Osteocyte (in vitro differentiated cells): ENCODE measurements at regions not wholly inside any gene's neighbourhood (a gene's known extent, or its start where the extent isn't known, plus 50 kb on each side); places are given as distances from the start of the nearest gene placed in this dataset.

Experiments
- DNase-seq: peaks from one replicate; pipeline ENCODE4 v3.0.0; 2021; ENCODE audit warnings: mixed read lengths; ENCODE audit not compliant: unreplicated experiment; ENCODE audit errors: extremely low spot score
- H3K27ac Mint-ChIP-seq: one replicate; pipeline ENCODE4 v1.8.0; 2021; ENCODE audit warnings: mild to moderate bottlenecking, mixed read lengths; ENCODE audit not compliant: unreplicated experiment
- H3K27me3 Mint-ChIP-seq: one replicate; pipeline ENCODE4 v1.8.0; 2021; ENCODE audit warnings: mixed read lengths; ENCODE audit not compliant: unreplicated experiment
- H3K36me3 Mint-ChIP-seq: one replicate; pipeline ENCODE4 v1.8.0; 2021; ENCODE audit warnings: mixed read lengths; ENCODE audit not compliant: unreplicated experiment
- H3K4me1 Mint-ChIP-seq: one replicate; pipeline ENCODE4 v1.8.0; 2021; ENCODE audit warnings: mixed read lengths; ENCODE audit not compliant: unreplicated experiment
- H3K4me3 Mint-ChIP-seq: one replicate; pipeline ENCODE4 v1.8.0; 2021; ENCODE audit warnings: mild to moderate bottlenecking, moderate library complexity, mixed read lengths; ENCODE audit not compliant: unreplicated experiment
- H3K9me3 Mint-ChIP-seq: one replicate; pipeline ENCODE4 v1.8.0; 2021; ENCODE audit warnings: mixed read lengths; ENCODE audit not compliant: unreplicated experiment
- CTCF ChIP-seq: fragments of 200-600 bp; sonication (generic); IDR thresholded peaks from 2 replicates; pipeline ENCODE4 v1.5.0; 2021; ENCODE audit warnings: antibody characterized with exemption, mild to moderate bottlenecking, moderate library complexity

GRCh38 chr3:188972310-188972709 is 199.5 kb upstream of the TPRG1 start:
- Mint-ChIP-seq H3K36me3 (no peaks in the 10 kb centered on the region), H3K27ac (no peak overlapping the region), H3K27me3 (no peaks in the 10 kb centered on the region), H3K9me3 (peaks cover 8% of the 10 kb centered on the region), H3K4me1 (peaks cover 3% of the 10 kb centered on the region), H3K4me3 (no peak overlapping the region)
- DNase-seq: no peak
- TF ChIP-seq CTCF: no peak

DNA sequence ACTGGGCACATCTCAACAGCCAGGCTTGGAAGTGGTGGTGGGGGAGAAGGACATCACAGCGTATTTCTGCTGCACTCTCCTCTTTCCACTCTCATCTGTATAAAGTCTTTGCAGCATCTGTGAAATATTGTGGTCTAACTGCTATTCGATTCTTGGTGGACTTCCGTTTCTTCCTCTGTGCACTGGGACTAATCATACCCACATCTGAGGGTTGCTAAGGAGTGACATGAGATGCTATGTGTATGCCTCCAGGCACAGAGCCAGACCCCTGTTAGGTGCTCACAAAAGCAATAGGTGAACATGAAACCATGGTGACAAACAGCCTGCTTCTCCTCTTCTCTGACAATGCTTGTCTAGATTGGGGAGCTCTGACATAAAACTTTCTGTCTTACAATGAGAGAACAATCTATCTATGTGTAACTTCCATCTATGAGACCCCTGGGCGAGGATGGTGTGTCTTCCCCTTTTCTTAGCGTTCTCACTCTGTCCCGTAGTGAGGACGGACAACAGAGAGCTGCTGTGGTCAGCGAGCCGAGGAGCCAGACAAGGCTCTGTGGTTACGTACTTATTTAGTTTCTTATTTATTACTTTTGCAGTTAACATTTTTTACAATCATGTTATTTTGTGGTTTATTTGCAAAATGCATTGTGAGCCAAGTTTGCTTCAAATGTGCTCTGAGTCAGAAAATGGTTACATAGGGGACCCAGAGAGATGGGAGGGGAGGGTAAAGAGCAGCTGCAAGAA is 196.7 kb upstream of the TPRG1 start:
- H3K4me3 Mint-ChIP-seq: no peak overlapping the region
- no peak for DNase-seq
- H3K36me3 Mint-ChIP-seq: no peaks in the 10 kb centered on the region
- H3K9me3 Mint-ChIP-seq: peaks cover 8% of the 10 kb centered on the region
- TF ChIP-seq CTCF: no peak
- H3K4me1 Mint-ChIP-seq: peaks cover 6% of the 10 kb centered on the region
- no peaks in the 10 kb centered on the region for H3K27me3 Mint-ChIP-seq
- H3K27ac Mint-ChIP-seq: no peak overlapping the region

GRCh38 chr3:188975600-188976314 is 196.0 kb upstream of the TPRG1 start:
- no peak for DNase-seq
- Mint-ChIP-seq H3K9me3 (peaks cover 8% of the 10 kb centered on the region), H3K4me3 (no peak overlapping the region)

GRCh38 chr3:188976407-188976806 is 195.4 kb upstream of the TPRG1 start:
- no peak for DNase-seq
- H3K4me1 Mint-ChIP-seq: peaks cover 6% of the 10 kb centered on the region
- H3K27ac Mint-ChIP-seq: no peak overlapping the region
- TF ChIP-seq CTCF: no peak
- H3K9me3 Mint-ChIP-seq: peaks cover 8% of the 10 kb centered on the region
- no peak overlapping the region for H3K4me3 Mint-ChIP-seq
- no peaks in the 10 kb centered on the region for H3K27me3 Mint-ChIP-seq
- no peaks in the 10 kb centered on the region for H3K36me3 Mint-ChIP-seq

More at GRCh38 chr3:188975600-188976314, 196.0 kb upstream of the TPRG1 start:
- TF ChIP-seq CTCF: no peak
- Mint-ChIP-seq H3K4me1 (peaks cover 6% of the 10 kb centered on the region), H3K36me3 (no peaks in the 10 kb centered on the region), H3K27me3 (no peaks in the 10 kb centered on the region), H3K27ac (no peak overlapping the region)

- Mint-ChIP-seq H3K36me3 (no peaks in the 10 kb centered on the region), H3K4me3 (no peak overlapping the region), H3K4me1 (peaks cover 6% of the 10 kb centered on the region), H3K27ac (no peak overlapping the region), H3K9me3 (no peaks in the 10 kb centered on the region), H3K27me3 (no peaks in the 10 kb centered on the region)
- no peak for TF ChIP-seq CTCF
- no peak for DNase-seq
Measured at GRCh38 chr3:188978421-188979171, 193.2 kb upstream of the TPRG1 start.
